ENCODE measurements at regions not wholly inside any gene's neighbourhood (a gene's known extent, or its start where the extent isn't known, plus 50 kb on each side); places are given as distances from the start of the nearest gene placed in this dataset.

- TF ChIP-seq CTCF (IDR thresholded peaks at IDR 0.05) = no peak
- TF ChIP-seq POLR2A (IDR thresholded peaks at IDR 0.05) = no peak
These were observed 97.2 kb upstream of the PMEPA1 start for GRCh38 chr20:57806975-57807374.
